Neural progenitor cell (in vitro differentiated cells): ENCODE measurements at regions not wholly inside any gene's neighbourhood (a gene's known extent, or its start where the extent isn't known, plus 50 kb on each side); places are given as distances from the start of the nearest gene placed in this dataset.

Source experiments
- DNase-seq: peaks from one replicate; pipeline ENCODE4 v3.0.0-alpha.2; 2016; ENCODE audit warnings: low spot score
- H2AFZ ChIP-seq: fragments of 200-600 bp; sonication (generic); replicated peaks from 2 replicates; pipeline ENCODE4 v1.6.1; 2016; ENCODE audit warnings: antibody characterized with exemption
- H3F3A ChIP-seq: fragments of 200-600 bp; sonication (generic); 2 replicates; pipeline ENCODE4 v1.6.1; 2016; ENCODE audit warnings: antibody characterized with exemption, low read depth
- H3K27ac ChIP-seq: fragments of 200-600 bp; sonication (generic); 2 replicates; pipeline ENCODE4 v1.5.1; 2016; ENCODE audit warnings: mild to moderate bottlenecking
- H3K27me3 ChIP-seq: fragments of 200-600 bp; sonication (generic); 2 replicates; pipeline ENCODE4 v1.6.1; 2016; ENCODE audit warnings: mild to moderate bottlenecking, moderate library complexity
- H3K36me3 ChIP-seq: fragments of 200-600 bp; sonication (generic); 2 replicates; pipeline ENCODE4 v1.5.1; 2016
- H3K4me1 ChIP-seq: fragments of 200-600 bp; sonication (generic); 2 replicates; pipeline ENCODE4 v1.6.1; 2016; ENCODE audit warnings: mixed run types
- H3K4me2 ChIP-seq: fragments of 200-600 bp; sonication (generic); 2 replicates; pipeline ENCODE4 v1.6.1; 2016
- H3K4me3 ChIP-seq: fragments of 200-600 bp; sonication (generic); 2 replicates; pipeline ENCODE4 v1.5.1; 2016
- H3K79me2 ChIP-seq: fragments of 200-600 bp; sonication (generic); 2 replicates; pipeline ENCODE4 v1.6.1; 2016; ENCODE audit warnings: low read depth
- H3K9ac ChIP-seq: fragments of 200-600 bp; sonication (generic); 2 replicates; pipeline ENCODE4 v1.6.1; 2016
- H3K9me3 ChIP-seq: fragments of 200-600 bp; sonication (generic); 2 replicates; pipeline ENCODE4 v1.5.1; 2016; ENCODE audit warnings: low read depth
- H4K20me1 ChIP-seq: fragments of 200-600 bp; sonication (generic); 2 replicates; pipeline ENCODE4 v1.6.1; 2016; ENCODE audit warnings: low read depth
- H3K27ac Mint-ChIP-seq: 3 replicates; pipeline ENCODE4 v1.8.0; 2021; ENCODE audit warnings: mixed read lengths
- H3K27me3 Mint-ChIP-seq: 2 replicates; pipeline ENCODE4 v1.8.0; 2022; ENCODE audit warnings: low read depth, mild to moderate bottlenecking, inconsistent platforms, moderate library complexity, mixed read lengths; ENCODE audit not compliant: insufficient read depth
- H3K36me3 Mint-ChIP-seq: 3 replicates; pipeline ENCODE4 v1.8.0; 2021; ENCODE audit warnings: mixed read lengths
- H3K4me1 Mint-ChIP-seq: 3 replicates; pipeline ENCODE4 v1.8.0; 2021; ENCODE audit warnings: mixed read lengths
- H3K4me3 Mint-ChIP-seq: 3 replicates; pipeline ENCODE4 v1.8.0; 2021; ENCODE audit warnings: mild to moderate bottlenecking, moderate library complexity, mixed read lengths
- H3K9me3 Mint-ChIP-seq: 3 replicates; pipeline ENCODE4 v1.8.0; 2020; ENCODE audit warnings: mixed read lengths
- EZH2 ChIP-seq: fragments of 200-600 bp; sonication (generic); IDR thresholded peaks from 2 replicates; pipeline ENCODE4 v1.6.1; 2017; ENCODE audit warnings: antibody characterized with exemption, mild to moderate bottlenecking, moderate library complexity
- EZH2phosphoT487 ChIP-seq: fragments of 200-600 bp; sonication (generic); IDR thresholded peaks from 2 replicates; pipeline ENCODE4 v1.6.1; 2017; ENCODE audit warnings: antibody characterized with exemption
- TF ChIP-seq, protein P1 (sequence below): fragments of 200-600 bp; sonication (generic); IDR thresholded peaks from 2 replicates; pipeline ENCODE4 v1.5.1; 2017; ENCODE audit warnings: antibody characterized with exemption, mild to moderate bottlenecking

DNA sequence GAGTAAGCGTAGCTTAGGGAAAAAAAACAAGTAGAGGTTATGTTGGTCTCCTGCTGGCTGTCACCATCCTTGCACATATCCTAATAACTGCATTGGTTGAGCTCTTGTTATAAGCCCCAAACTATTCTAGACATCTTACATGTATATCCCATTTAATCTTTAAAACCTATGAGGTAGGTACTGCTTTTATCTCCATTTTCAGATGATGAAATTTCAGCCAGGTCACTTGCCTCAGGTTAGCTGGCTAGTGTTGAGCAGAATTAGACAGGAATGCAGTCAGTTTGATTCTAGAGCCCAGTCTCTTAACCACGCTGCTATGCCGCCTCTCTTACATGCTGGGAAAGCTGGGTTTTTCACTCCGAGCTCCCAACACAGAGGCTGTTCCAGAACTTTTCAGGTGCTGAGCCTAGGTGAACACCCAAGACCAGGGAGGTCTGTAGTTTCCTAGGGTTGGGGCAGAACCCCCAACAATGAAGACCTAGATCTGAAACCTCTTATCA, 269.9 kb upstream of the RGS6 start:
- H2AFZ ChIP-seq = no peak overlapping the region
- Mint-ChIP-seq H3K4me3 (no peak overlapping the region), H3K36me3 (peaks cover 12% of the 10 kb centered on the region), H3K4me1 (peaks cover 11% of the 10 kb centered on the region), H3K27me3 (no peaks in the 10 kb centered on the region), H3K27ac (no peak overlapping the region), H3K9me3 (no peaks in the 10 kb centered on the region)
- TF ChIP-seq EZH2 (no peak), EZH2phosphoT487 (no peak)
- TF ChIP-seq, protein P1, sequence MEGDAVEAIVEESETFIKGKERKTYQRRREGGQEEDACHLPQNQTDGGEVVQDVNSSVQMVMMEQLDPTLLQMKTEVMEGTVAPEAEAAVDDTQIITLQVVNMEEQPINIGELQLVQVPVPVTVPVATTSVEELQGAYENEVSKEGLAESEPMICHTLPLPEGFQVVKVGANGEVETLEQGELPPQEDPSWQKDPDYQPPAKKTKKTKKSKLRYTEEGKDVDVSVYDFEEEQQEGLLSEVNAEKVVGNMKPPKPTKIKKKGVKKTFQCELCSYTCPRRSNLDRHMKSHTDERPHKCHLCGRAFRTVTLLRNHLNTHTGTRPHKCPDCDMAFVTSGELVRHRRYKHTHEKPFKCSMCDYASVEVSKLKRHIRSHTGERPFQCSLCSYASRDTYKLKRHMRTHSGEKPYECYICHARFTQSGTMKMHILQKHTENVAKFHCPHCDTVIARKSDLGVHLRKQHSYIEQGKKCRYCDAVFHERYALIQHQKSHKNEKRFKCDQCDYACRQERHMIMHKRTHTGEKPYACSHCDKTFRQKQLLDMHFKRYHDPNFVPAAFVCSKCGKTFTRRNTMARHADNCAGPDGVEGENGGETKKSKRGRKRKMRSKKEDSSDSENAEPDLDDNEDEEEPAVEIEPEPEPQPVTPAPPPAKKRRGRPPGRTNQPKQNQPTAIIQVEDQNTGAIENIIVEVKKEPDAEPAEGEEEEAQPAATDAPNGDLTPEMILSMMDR = no peak
- no peaks in the 10 kb centered on the region for H4K20me1 ChIP-seq
- H3K27ac ChIP-seq = no peak overlapping the region
- H3K27me3 ChIP-seq = no peaks in the 10 kb centered on the region
- no peaks in the 10 kb centered on the region for H3K9me3 ChIP-seq
- no peak for DNase-seq
- H3K9ac ChIP-seq = no peak overlapping the region
- H3K4me2 ChIP-seq = no peak overlapping the region
- no peaks in the 10 kb centered on the region for H3F3A ChIP-seq
- H3K4me3 ChIP-seq = no peak overlapping the region
- peaks cover 11% of the 10 kb centered on the region for H3K4me1 ChIP-seq
- no peaks in the 10 kb centered on the region for H3K36me3 ChIP-seq
- no peaks in the 10 kb centered on the region for H3K79me2 ChIP-seq

DNA sequence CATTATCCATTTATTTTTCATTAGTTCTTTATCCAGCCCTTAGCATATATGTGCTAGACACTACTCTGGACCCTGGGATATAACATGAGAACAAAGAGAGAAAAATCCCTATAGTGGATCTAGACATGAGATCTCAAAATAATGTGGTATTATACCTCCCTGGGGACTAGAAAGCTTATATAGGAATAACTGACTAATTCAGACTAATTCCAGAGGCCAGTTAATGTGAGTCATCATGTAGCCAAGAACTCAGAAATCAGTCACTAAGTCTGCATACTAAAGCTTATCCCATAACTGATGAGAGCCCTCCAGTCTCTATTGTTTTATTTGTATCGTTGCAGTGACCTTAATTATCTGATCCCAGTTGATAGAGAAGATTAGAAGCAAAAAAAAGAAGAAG, 267.1 kb upstream of the RGS6 start:
- Histone ChIP-seq H3K4me1 (no peaks in the 10 kb centered on the region), H3K27me3 (no peaks in the 10 kb centered on the region), H2AFZ (no peak overlapping the region), H3K4me3 (no peak overlapping the region), H3K27ac (no peak overlapping the region), H3K79me2 (no peaks in the 10 kb centered on the region), H3F3A (no peaks in the 10 kb centered on the region), H3K9me3 (no peaks in the 10 kb centered on the region), H4K20me1 (no peaks in the 10 kb centered on the region), H3K4me2 (no peak overlapping the region), H3K36me3 (no peaks in the 10 kb centered on the region), H3K9ac (no peak overlapping the region)
- no peak for DNase-seq
- no peak for TF ChIP-seq EZH2phosphoT487
- TF ChIP-seq, protein P1 = no peak
- TF ChIP-seq EZH2 = no peak
- Mint-ChIP-seq H3K4me1 (peaks cover 5% of the 10 kb centered on the region), H3K36me3 (peaks cover 12% of the 10 kb centered on the region), H3K27me3 (no peaks in the 10 kb centered on the region), H3K4me3 (no peak overlapping the region), H3K27ac (no peak overlapping the region), H3K9me3 (no peaks in the 10 kb centered on the region)

DNA sequence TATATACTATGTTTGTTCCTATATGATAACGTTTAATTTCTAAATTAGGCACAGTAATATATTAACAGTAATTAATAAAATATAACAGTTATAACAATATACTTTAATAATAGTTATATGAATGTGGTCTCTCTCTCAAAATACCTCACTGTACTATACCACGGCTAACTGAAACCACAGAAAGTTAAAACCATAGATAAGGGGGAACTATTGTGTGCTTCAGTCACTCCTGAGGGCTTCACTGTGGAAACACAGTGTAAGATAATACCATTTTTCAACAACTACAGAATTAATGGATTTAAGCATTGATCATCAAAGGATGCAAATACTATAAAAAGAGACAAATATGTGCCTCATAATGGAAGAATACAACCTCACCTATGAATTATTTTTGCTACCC, 266.4 kb upstream of the RGS6 start:
- no peaks in the 10 kb centered on the region for H3K9me3 Mint-ChIP-seq
- H3K4me2 ChIP-seq = no peak overlapping the region
- no peak overlapping the region for H3K27ac Mint-ChIP-seq

More for the DNA sequence above, 266.4 kb upstream of the RGS6 start:
- DNase-seq = no peak
- Histone ChIP-seq H3K4me1 (peaks cover 2% of the 10 kb centered on the region), H2AFZ (no peak overlapping the region), H3F3A (no peaks in the 10 kb centered on the region), H4K20me1 (no peaks in the 10 kb centered on the region), H3K36me3 (no peaks in the 10 kb centered on the region), H3K27ac (no peak overlapping the region), H3K4me3 (no peak overlapping the region), H3K9ac (no peak overlapping the region), H3K79me2 (no peaks in the 10 kb centered on the region), H3K27me3 (no peaks in the 10 kb centered on the region), H3K9me3 (no peaks in the 10 kb centered on the region)
- no peak overlapping the region for H3K4me3 Mint-ChIP-seq
- H3K4me1 Mint-ChIP-seq = peaks cover 5% of the 10 kb centered on the region
- H3K27me3 Mint-ChIP-seq = no peaks in the 10 kb centered on the region
- TF ChIP-seq EZH2 (no peak), EZH2phosphoT487 (no peak)
- TF ChIP-seq, protein P1 = no peak
- H3K36me3 Mint-ChIP-seq = peaks cover 12% of the 10 kb centered on the region
